Body of pancreas (tissue), 4 donors: ENCODE measurements at regions not wholly inside any gene's neighbourhood (a gene's known extent, or its start where the extent isn't known, plus 50 kb on each side); places are given as distances from the start of the nearest gene placed in this dataset.

Experiments used
- POLR2A ChIP-seq, 3 donors: fragments of 450-650 bp; IDR thresholded peaks; one replicate each; pipeline ENCODE4 v1.6.1; 2016; ENCODE audit warnings: antibody characterized with exemption in 3 of 3, mild to moderate bottlenecking in 2 of 3
- TF ChIP-seq, protein P1 (sequence below), 7 experiments: fragments of 450-650 bp in 4 of 7; fragments of 200-600 bp in 3 of 7; sonication (generic) in 3 of 7; IDR thresholded peaks; one replicate each; pipeline ENCODE4 v1.5.1; 2016 to 2019; ENCODE audit warnings: antibody characterized with exemption in 7 of 7

DNA sequence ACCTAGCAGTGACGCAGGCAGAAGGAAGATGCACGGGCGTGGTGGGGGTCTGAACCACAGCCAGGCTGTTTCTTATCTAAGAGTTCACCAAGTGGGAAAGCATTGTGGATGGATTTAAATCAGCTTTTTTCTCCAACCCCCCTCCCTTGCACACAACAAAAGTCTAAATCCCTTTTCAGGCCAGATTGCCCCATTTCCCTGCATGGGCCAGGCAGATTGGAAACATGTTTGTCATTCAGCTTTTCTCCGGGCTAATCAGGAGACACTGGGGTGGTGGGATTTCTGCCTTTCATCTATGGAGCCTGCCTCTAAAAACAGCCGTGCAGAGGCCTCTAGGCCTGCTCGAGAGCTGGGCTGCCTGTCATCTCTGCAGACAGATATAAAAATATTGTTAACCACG is 166.3 kb upstream of the LEF1 start:
- TF ChIP-seq, protein P1, sequence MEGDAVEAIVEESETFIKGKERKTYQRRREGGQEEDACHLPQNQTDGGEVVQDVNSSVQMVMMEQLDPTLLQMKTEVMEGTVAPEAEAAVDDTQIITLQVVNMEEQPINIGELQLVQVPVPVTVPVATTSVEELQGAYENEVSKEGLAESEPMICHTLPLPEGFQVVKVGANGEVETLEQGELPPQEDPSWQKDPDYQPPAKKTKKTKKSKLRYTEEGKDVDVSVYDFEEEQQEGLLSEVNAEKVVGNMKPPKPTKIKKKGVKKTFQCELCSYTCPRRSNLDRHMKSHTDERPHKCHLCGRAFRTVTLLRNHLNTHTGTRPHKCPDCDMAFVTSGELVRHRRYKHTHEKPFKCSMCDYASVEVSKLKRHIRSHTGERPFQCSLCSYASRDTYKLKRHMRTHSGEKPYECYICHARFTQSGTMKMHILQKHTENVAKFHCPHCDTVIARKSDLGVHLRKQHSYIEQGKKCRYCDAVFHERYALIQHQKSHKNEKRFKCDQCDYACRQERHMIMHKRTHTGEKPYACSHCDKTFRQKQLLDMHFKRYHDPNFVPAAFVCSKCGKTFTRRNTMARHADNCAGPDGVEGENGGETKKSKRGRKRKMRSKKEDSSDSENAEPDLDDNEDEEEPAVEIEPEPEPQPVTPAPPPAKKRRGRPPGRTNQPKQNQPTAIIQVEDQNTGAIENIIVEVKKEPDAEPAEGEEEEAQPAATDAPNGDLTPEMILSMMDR (IDR thresholded peaks at IDR 0.05): no peak
- no peak for TF ChIP-seq POLR2A (IDR thresholded peaks at IDR 0.05)
